H1 (cell line): ENCODE measurements at regions not wholly inside any gene's neighbourhood (a gene's known extent, or its start where the extent isn't known, plus 50 kb on each side); places are given as distances from the start of the nearest gene placed in this dataset.

Experiments used
- CTCF ChIA-PET: fragments of 300-600 bp; sonication (Branson Sonifier 250); formaldehyde crosslinking; loops from one replicate; lab custom pipeline; 2021; ENCODE audit not compliant: partially characterized antibody; lab: Charles Lee
- POLR2A ChIA-PET: fragments of 300-600 bp; sonication (Branson Sonifier 250); formaldehyde crosslinking; loops from one replicate; lab custom pipeline; 2021; ENCODE audit warnings: inconsistent platforms; ENCODE audit not compliant: partially characterized antibody; lab: Charles Lee
- DNase-seq, 2 experiments: peaks; one replicate each; pipeline versions ENCODE4 v3.0.0 to v3.0.0-alpha.2; 2010 to 2022; ENCODE audit warnings: low spot score in 2 of 2, low read depth in 1 of 2, mixed read lengths in 1 of 2
- FAIRE-seq: peaks from 2 replicates; lab custom pipeline; 2011; peaks lifted over from hg19 to GRCh38; lab: Jason Lieb, UNC
- H2AFZ ChIP-seq: 2 replicates; pipeline ENCODE4 v1.8.1; 2012; ENCODE audit warnings: low read length, inconsistent platforms
- H2AK5ac ChIP-seq: 2 replicates; pipeline ENCODE4 v1.6.1; 2013; ENCODE audit warnings: low read depth, low read length
- H2BK120ac ChIP-seq: replicated peaks from 2 replicates; pipeline ENCODE3; 2013; ENCODE audit warnings: low read depth, low read length, inconsistent platforms
- H2BK12ac ChIP-seq: 2 replicates; pipeline ENCODE4 v1.6.1; 2013; ENCODE audit warnings: low read depth, low read length
- H2BK15ac ChIP-seq: 2 replicates; pipeline ENCODE4 v1.6.1; 2013; ENCODE audit warnings: low read length
- H2BK20ac ChIP-seq: 2 replicates; pipeline ENCODE4 v1.6.1; 2013; ENCODE audit warnings: low read length
- H2BK5ac ChIP-seq: 2 replicates; pipeline ENCODE4 v1.6.1; 2013; ENCODE audit warnings: low read depth, low read length
- H3K14ac ChIP-seq: 2 replicates; pipeline ENCODE4 v1.6.1; 2013; ENCODE audit warnings: inconsistent platforms; ENCODE audit not compliant: insufficient read length
- H3K18ac ChIP-seq: 2 replicates; pipeline ENCODE4 v1.6.1; 2013; ENCODE audit warnings: low read length; ENCODE audit errors: extremely low read depth
- H3K23ac ChIP-seq: 2 replicates; pipeline ENCODE4 v1.6.1; 2013; ENCODE audit warnings: inconsistent platforms; ENCODE audit not compliant: insufficient read length
- H3K23me2 ChIP-seq: 2 replicates; pipeline ENCODE4 v1.6.1; 2013; ENCODE audit warnings: low read depth, low read length
- H3K27ac ChIP-seq: 2 replicates; pipeline ENCODE4 v1.6.1; 2011; ENCODE audit warnings: low read depth, low read length, inconsistent platforms
- H3K27me3 ChIP-seq, 4 experiments: replicated peaks in 1 of 4; 1 replicate in 1 of 4; 2 replicates in 3 of 4; pipeline versions ENCODE4 v1.6.1 to v1.8.1; 2011 to 2013; ENCODE audit warnings: low read length in 3 of 4, mild to moderate bottlenecking in 3 of 4, inconsistent platforms in 2 of 4, mixed read lengths in 2 of 4, moderate library complexity in 1 of 4; ENCODE audit not compliant: control insufficient read depth in 3 of 4, insufficient read depth in 3 of 4; ENCODE audit errors: extremely low read depth in 1 of 4
- H3K36me3 ChIP-seq, 4 experiments: 2 replicates each; pipeline versions ENCODE4 v1.6.1 to v1.8.1; 2011 to 2013; ENCODE audit warnings: mild to moderate bottlenecking in 4 of 4, low read length in 3 of 4, moderate library complexity in 2 of 4, control low read depth in 1 of 4, inconsistent platforms in 1 of 4; ENCODE audit not compliant: insufficient read depth in 4 of 4, control insufficient read depth in 2 of 4
- H3K4ac ChIP-seq: replicated peaks from 2 replicates; pipeline ENCODE3; 2013; ENCODE audit warnings: low read length, low read depth, mixed read lengths, inconsistent platforms; ENCODE audit not compliant: insufficient read length
- H3K4me1 ChIP-seq, 4 experiments: replicated peaks in 1 of 4; 1 replicate in 1 of 4; 2 replicates in 3 of 4; pipeline versions ENCODE4 v1.6.1 to v1.8.1; 2011 to 2013; ENCODE audit warnings: low read length in 3 of 4, inconsistent platforms in 2 of 4, mixed read lengths in 1 of 4; ENCODE audit not compliant: insufficient read depth in 4 of 4, control insufficient read depth in 3 of 4
- H3K4me2 ChIP-seq, 2 experiments: 2 replicates each; pipeline versions ENCODE4 v1.6.1 to v1.8.1; 2011 to 2013; ENCODE audit warnings: low read depth in 2 of 2, low read length in 2 of 2, control low read depth in 1 of 2, inconsistent platforms in 1 of 2, mild to moderate bottlenecking in 1 of 2; ENCODE audit not compliant: insufficient read depth in 1 of 2
- H3K4me3 ChIP-seq, 4 experiments: fragments of 200-600, 300-600 bp in 1 of 4; sonication (generic), shearing (Covaris generic), sonication (Bioruptor Twin) in 1 of 4; 2 replicates each; pipeline versions ENCODE4 v1.5.1 to v1.8.1; 2011 to 2016; ENCODE audit warnings: low read length in 4 of 4, low read depth in 3 of 4, control low read depth in 2 of 4, inconsistent platforms in 2 of 4, mild to moderate bottlenecking in 2 of 4, mixed read lengths in 1 of 4, moderate library complexity in 1 of 4; ENCODE audit not compliant: insufficient read depth in 2 of 4; ENCODE audit errors: extremely low read depth in 1 of 4
- H3K56ac ChIP-seq: replicated peaks from 2 replicates; pipeline ENCODE3; 2013; ENCODE audit warnings: low read depth, mild to moderate bottlenecking, mixed read lengths, low read length, inconsistent platforms; ENCODE audit not compliant: insufficient read length
- H3K79me1 ChIP-seq: 2 replicates; pipeline ENCODE4 v1.6.1; 2013; ENCODE audit warnings: low read depth, low read length, control low read depth
- H3K79me2 ChIP-seq, 2 experiments: 2 replicates each; pipeline versions ENCODE4 v1.6.1 to v1.8.1; 2012 to 2013; ENCODE audit warnings: low read length in 2 of 2, mild to moderate bottlenecking in 2 of 2, inconsistent platforms in 1 of 2; ENCODE audit not compliant: insufficient read depth in 2 of 2, control insufficient read depth in 1 of 2
- H3K9ac ChIP-seq, 4 experiments: replicated peaks in 1 of 4; 1 replicate in 1 of 4; 2 replicates in 3 of 4; pipeline versions ENCODE4 v1.6.1 to v1.8.1; 2011 to 2013; ENCODE audit warnings: low read depth in 3 of 4, low read length in 3 of 4, control low read depth in 2 of 4, mild to moderate bottlenecking in 2 of 4, moderate library complexity in 2 of 4, inconsistent platforms in 1 of 4; ENCODE audit errors: extremely low read depth in 1 of 4
- H3K9me3 ChIP-seq, 2 experiments: 2 replicates each; pipeline versions ENCODE4 v1.6.1 to v1.8.1; 2012 to 2013; ENCODE audit warnings: mild to moderate bottlenecking in 2 of 2, moderate library complexity in 2 of 2, control low read depth in 1 of 2, inconsistent platforms in 1 of 2, low read depth in 1 of 2, low read length in 1 of 2, mixed read lengths in 1 of 2; ENCODE audit not compliant: insufficient read depth in 2 of 2
- H4K20me1 ChIP-seq, 2 experiments: replicated peaks in 1 of 2; 2 replicates each; pipeline versions ENCODE3 to v1.8.1; 2011 to 2013; ENCODE audit warnings: inconsistent platforms in 2 of 2, low read length in 2 of 2, mild to moderate bottlenecking in 1 of 2; ENCODE audit not compliant: insufficient read depth in 2 of 2, control insufficient read depth in 1 of 2
- H4K5ac ChIP-seq: 2 replicates; pipeline ENCODE4 v1.6.1; 2013; ENCODE audit warnings: low read length, low read depth, mixed read lengths, inconsistent platforms; ENCODE audit not compliant: insufficient read length
- H4K8ac ChIP-seq: 2 replicates; pipeline ENCODE4 v1.8.0; 2013; ENCODE audit warnings: mild to moderate bottlenecking, moderate library complexity, low read length, inconsistent platforms; ENCODE audit not compliant: insufficient read depth; ENCODE audit errors: extremely low read depth
- H4K91ac ChIP-seq: replicated peaks from 2 replicates; pipeline ENCODE3; 2013; ENCODE audit warnings: low read length, mixed read lengths, inconsistent platforms; ENCODE audit not compliant: insufficient read length
- CBX5 ChIP-seq: fragments of 300-800, 300-1000 bp; sonication (generic); IDR thresholded peaks from 2 replicates; pipeline ENCODE4 v1.7.1; 2016; ENCODE audit warnings: antibody characterized with exemption, low read length, low read depth
- EP300 ChIP-seq, 2 experiments: IDR thresholded peaks; 1 replicate in 1 of 2; 2 replicates in 1 of 2; pipeline ENCODE4 v1.6.1; 2011 to 2012; ENCODE audit warnings: low read depth in 2 of 2, low read length in 2 of 2, mild to moderate bottlenecking in 2 of 2, borderline replicate concordance in 1 of 2, inconsistent platforms in 1 of 2, moderate library complexity in 1 of 2
- GABPA ChIP-seq: IDR thresholded peaks from 2 replicates; pipeline ENCODE4 v1.6.1; 2011; ENCODE audit warnings: mild to moderate bottlenecking, low read length, moderate library complexity, borderline replicate concordance; ENCODE audit not compliant: insufficient read depth
- JUND ChIP-seq: IDR thresholded peaks from 2 replicates; pipeline ENCODE4 v1.6.1; 2011; ENCODE audit warnings: mild to moderate bottlenecking, improper control_type of control experiment, low read length
- KDM4A ChIP-seq: IDR thresholded peaks from one replicate; pipeline ENCODE4 v1.7.1; 2012; ENCODE audit warnings: low read depth, mild to moderate bottlenecking, moderate library complexity, low read length, inconsistent platforms; ENCODE audit not compliant: severe bottlenecking
- PHF8 ChIP-seq: fragments of 200-600 bp; sonication (generic); conservative IDR thresholded peaks from 2 replicates; pipeline ENCODE4 v1.7.1; 2012; ENCODE audit warnings: low read depth, mild to moderate bottlenecking, inconsistent platforms, low read length, moderate library complexity
- RFX5 ChIP-seq: IDR thresholded peaks from 2 replicates; pipeline ENCODE4 v1.6.1; 2011; ENCODE audit warnings: low read depth, low read length, improper control_type of control experiment, borderline replicate concordance
- SAP30 ChIP-seq: fragments of 300-600 bp; sonication (generic); IDR thresholded peaks from 2 replicates; pipeline ENCODE4 v1.7.1; 2012; ENCODE audit warnings: low read length, moderate library complexity, mild to moderate bottlenecking, inconsistent platforms; ENCODE audit not compliant: insufficient read depth, insufficient replicate concordance
- SP1 ChIP-seq: IDR thresholded peaks from 2 replicates; pipeline ENCODE4 v1.6.1; 2011; ENCODE audit warnings: low read depth, low read length
- SP2 ChIP-seq: IDR thresholded peaks from 2 replicates; pipeline ENCODE4 v1.6.1; 2012; ENCODE audit warnings: mild to moderate bottlenecking, low read length, inconsistent platforms
- SP4 ChIP-seq: IDR thresholded peaks from 2 replicates; pipeline ENCODE4 v1.6.1; 2012; ENCODE audit warnings: low read length, inconsistent platforms
- SRF ChIP-seq: IDR thresholded peaks from 2 replicates; pipeline ENCODE4 v1.6.1; 2011; ENCODE audit warnings: mild to moderate bottlenecking, low read depth, low read length, moderate library complexity
- SUZ12 ChIP-seq: fragments of 200-600 bp; sonication (generic); IDR thresholded peaks from 2 replicates; pipeline ENCODE4 v1.6.1; 2012; ENCODE audit warnings: mild to moderate bottlenecking, inconsistent platforms, low read length, moderate library complexity, mixed read lengths
- WGBS, 2 experiments: shearing (Covaris generic) in 1 of 2; methylation state at CpG; one replicate each; pipeline versions ENCODE4 v1.1.6 to v1.1.7; 2013 to 2015; ENCODE audit warnings: low lambda C conversion rate in 2 of 2, mixed read lengths in 2 of 2, inconsistent platforms in 1 of 2, low coverage in 1 of 2, missing lambda C conversion rate in 1 of 2; ENCODE audit not compliant: insufficient replicate concordance in 2 of 2, insufficient coverage in 1 of 2, insufficient read length in 1 of 2; ENCODE audit errors: extremely low coverage in 1 of 2, missing lambda C conversion rate in 1 of 2; 5-methylcytosine and 5-hydroxymethylcytosine counted together
- TF ChIP-seq, protein P1 (sequence below): IDR thresholded peaks from 2 replicates; pipeline ENCODE4 v1.6.1; 2011; ENCODE audit warnings: low read depth, mild to moderate bottlenecking, low read length; ENCODE audit not compliant: insufficient read depth

DNA sequence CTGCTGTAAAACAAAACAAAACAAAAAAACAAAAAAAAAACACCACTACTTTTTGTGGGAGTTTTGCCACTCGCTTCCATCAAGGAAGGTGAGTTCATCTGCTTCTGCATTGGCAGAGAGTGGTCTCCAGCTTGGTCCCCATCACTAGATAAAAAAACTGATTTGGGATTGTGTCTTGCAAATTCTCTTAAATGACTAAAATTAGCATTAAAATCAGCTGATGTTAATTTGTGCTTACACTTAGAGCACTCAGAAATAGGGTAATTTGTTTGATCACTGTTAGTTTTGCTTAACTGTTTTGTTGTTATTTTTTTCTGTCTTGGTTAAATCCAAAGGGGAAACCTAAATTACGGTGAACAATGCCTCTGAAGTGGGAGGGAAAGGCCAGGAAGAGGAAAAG, 1048.0 kb downstream of the LRFN5 start:
- Histone ChIP-seq H2AFZ (no peak overlapping the region), H3K18ac (no peak overlapping the region), H3K4me3 (peak overlapping the region in 1 of 4 experiments; percentile 18; a peak in 1 of 8 replicates), H3K4ac (no peak overlapping the region), H3K14ac (no peak overlapping the region), H2BK20ac (no peak overlapping the region), H3K9me3 (no peaks in the 10 kb centered on the region), H3K9ac (no peak overlapping the region), H3K4me2 (peak overlapping the region; percentile 20 to 35), H4K8ac (no peak overlapping the region), H3K56ac (no peak overlapping the region), H3K23ac (no peak overlapping the region), H3K23me2 (no peaks in the 10 kb centered on the region), H2AK5ac (no peak overlapping the region), H3K79me1 (no peaks in the 10 kb centered on the region), H4K91ac (no peak overlapping the region), H3K4me1 (peaks cover 2 to 7% (median 4%) of the 10 kb centered on the region in 4 experiments; a peak in 3 of 7 replicates), H4K20me1 (no peaks in the 10 kb centered on the region), H2BK5ac (no peak overlapping the region), H3K79me2 (no peaks in the 10 kb centered on the region), H2BK12ac (no peak overlapping the region), H3K27me3 (peaks cover 14 to 28% (median 27%) of the 10 kb centered on the region in 4 experiments), H3K27ac (no peak overlapping the region), H2BK120ac (no peak overlapping the region), H3K36me3 (no peaks in the 10 kb centered on the region), H4K5ac (no peak overlapping the region), H2BK15ac (no peak overlapping the region)
- WGBS, 2 experiments = 8% methylated on average over 2 of the region's 2 CpGs; no CpG with 5 or more reads in 1 of the 2 experiments
- POLR2A ChIA-PET = no interaction called here
- CTCF ChIA-PET = no interaction called here
- DNase-seq = no peak
- peak; percentile 76 for FAIRE-seq
- TF ChIP-seq SAP30 = no peak
- no peak for TF ChIP-seq GABPA
- TF ChIP-seq RFX5 = no peak
- TF ChIP-seq EP300 (IDR thresholded peaks at IDR 0.05; ENCODE audit: borderline replicate concordance in 1 of 2, low read depth in 2 of 2, low read length in 2 of 2) = no peak
- no peak for TF ChIP-seq SP2
- TF ChIP-seq CBX5 = no peak
- 0 out of 2 replicates have a peak, but pooled peaks have one; percentile 15 for TF ChIP-seq SP1
- TF ChIP-seq, protein P1, sequence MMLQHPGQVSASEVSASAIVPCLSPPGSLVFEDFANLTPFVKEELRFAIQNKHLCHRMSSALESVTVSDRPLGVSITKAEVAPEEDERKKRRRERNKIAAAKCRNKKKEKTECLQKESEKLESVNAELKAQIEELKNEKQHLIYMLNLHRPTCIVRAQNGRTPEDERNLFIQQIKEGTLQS = no peak
- no peak for TF ChIP-seq PHF8
- TF ChIP-seq JUND = no peak
- no peak for TF ChIP-seq SP4
- no peak for TF ChIP-seq KDM4A
- TF ChIP-seq SUZ12 = no peak
- no peak for TF ChIP-seq SRF
